ENCODE measurements at regions not wholly inside any gene's neighbourhood (a gene's known extent, or its start where the extent isn't known, plus 50 kb on each side); places are given as distances from the start of the nearest gene placed in this dataset.

GRCh38 chr11:69240332-69241074, 53.5 kb upstream of the MYEOV start:
- Histone ChIP-seq H3K27ac (ENCODE audit: low read length) (no peak overlapping the region), H3K9ac (ENCODE audit: low read depth, low read length) (no peak overlapping the region), H3K27me3 (ENCODE audit: insufficient read depth, low read length) (no peaks in the 10 kb centered on the region), H3K36me3 (ENCODE audit: insufficient read depth, low read depth, low read length) (no peaks in the 10 kb centered on the region), H3K4me3 (ENCODE audit: low read length) (no peak overlapping the region), H3K4me1 (ENCODE audit: insufficient read depth, low read length) (no peaks in the 10 kb centered on the region), H3K9me3 (ENCODE audit: insufficient read depth, low read depth, low read length) (no peaks in the 10 kb centered on the region)

- no peaks in the 10 kb centered on the region for H3K4me1 ChIP-seq (ENCODE audit: insufficient read depth, low read length)
- H3K27me3 ChIP-seq (ENCODE audit: insufficient read depth, low read length), result no peaks in the 10 kb centered on the region
- no peaks in the 10 kb centered on the region for H3K9me3 ChIP-seq (ENCODE audit: insufficient read depth, low read depth, low read length)
- H3K9ac ChIP-seq (ENCODE audit: low read depth, low read length), result no peak overlapping the region
- no peaks in the 10 kb centered on the region for H3K36me3 ChIP-seq (ENCODE audit: insufficient read depth, low read depth, low read length)
- no peak overlapping the region for H3K4me3 ChIP-seq (ENCODE audit: low read length)
- H3K27ac ChIP-seq (ENCODE audit: low read length), result no peak overlapping the region
These were observed 52.7 kb upstream of the MYEOV start for GRCh38 chr11:69241075-69241740.

- Histone ChIP-seq H3K36me3 (ENCODE audit: insufficient read depth, low read depth, low read length) (no peaks in the 10 kb centered on the region), H3K27ac (ENCODE audit: low read length) (no peak overlapping the region), H3K9me3 (ENCODE audit: insufficient read depth, low read depth, low read length) (no peaks in the 10 kb centered on the region), H3K4me1 (ENCODE audit: insufficient read depth, low read length) (no peaks in the 10 kb centered on the region), H3K4me3 (ENCODE audit: low read length) (no peak overlapping the region), H3K9ac (ENCODE audit: low read depth, low read length) (no peak overlapping the region), H3K27me3 (ENCODE audit: insufficient read depth, low read length) (no peaks in the 10 kb centered on the region)
These were observed 52.1 kb upstream of the MYEOV start for GRCh38 chr11:69241844-69242243.

- Histone ChIP-seq H3K36me3 (ENCODE audit: insufficient read depth, low read depth, low read length) (no peaks in the 10 kb centered on the region), H3K9me3 (ENCODE audit: insufficient read depth, low read depth, low read length) (no peaks in the 10 kb centered on the region), H3K4me3 (ENCODE audit: low read length) (no peak overlapping the region), H3K27me3 (ENCODE audit: insufficient read depth, low read length) (no peaks in the 10 kb centered on the region), H3K4me1 (ENCODE audit: insufficient read depth, low read length) (no peaks in the 10 kb centered on the region), H3K27ac (ENCODE audit: low read length) (no peak overlapping the region), H3K9ac (ENCODE audit: low read depth, low read length) (no peak overlapping the region)
These were observed 51.6 kb upstream of the MYEOV start for GRCh38 chr11:69242266-69242920.

GRCh38 chr11:69243496-69244200, 50.3 kb upstream of the MYEOV start:
- no peak overlapping the region for H3K9ac ChIP-seq (ENCODE audit: low read depth, low read length)
- H3K27me3 ChIP-seq (ENCODE audit: insufficient read depth, low read length), result peaks cover 3% of the 10 kb centered on the region; the same call in 1 of the 2 replicates
- H3K36me3 ChIP-seq (ENCODE audit: insufficient read depth, low read depth, low read length), result no peaks in the 10 kb centered on the region
- H3K9me3 ChIP-seq (ENCODE audit: insufficient read depth, low read depth, low read length), result no peaks in the 10 kb centered on the region
- H3K4me1 ChIP-seq (ENCODE audit: insufficient read depth, low read length), result no peaks in the 10 kb centered on the region
- no peak overlapping the region for H3K4me3 ChIP-seq (ENCODE audit: low read length)
- no peak overlapping the region for H3K27ac ChIP-seq (ENCODE audit: low read length)
